GM12872 (cell line): ENCODE measurements at regions not wholly inside any gene's neighbourhood (a gene's known extent, or its start where the extent isn't known, plus 50 kb on each side); places are given as distances from the start of the nearest gene placed in this dataset.

Source experiments
- TF ChIP-seq, protein P1 (sequence below): IDR thresholded peaks from 3 replicates; pipeline ENCODE4 v1.5.1; 2011; ENCODE audit warnings: low read depth, mild to moderate bottlenecking, low read length, moderate library complexity; ENCODE audit not compliant: insufficient read depth

DNA sequence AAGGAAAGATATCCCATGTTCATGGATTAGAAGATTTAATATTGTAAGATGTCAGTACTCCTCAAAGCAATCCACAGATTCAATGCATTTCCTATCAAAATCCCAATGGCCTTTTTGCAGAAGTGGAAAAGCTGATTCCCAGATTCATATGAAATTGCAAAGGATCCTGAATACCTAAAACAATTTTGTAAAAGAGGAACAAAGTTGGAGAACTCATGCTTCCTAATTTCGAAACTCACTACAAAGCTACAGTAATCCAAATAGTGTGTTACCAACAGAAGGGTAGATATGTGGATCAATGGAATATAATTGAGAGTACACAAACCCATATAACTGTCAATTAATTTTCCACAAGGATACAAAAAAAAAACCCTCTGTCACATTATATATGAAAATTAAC lies 154.3 kb upstream of the ZNF618 start:
- TF ChIP-seq, protein P1, sequence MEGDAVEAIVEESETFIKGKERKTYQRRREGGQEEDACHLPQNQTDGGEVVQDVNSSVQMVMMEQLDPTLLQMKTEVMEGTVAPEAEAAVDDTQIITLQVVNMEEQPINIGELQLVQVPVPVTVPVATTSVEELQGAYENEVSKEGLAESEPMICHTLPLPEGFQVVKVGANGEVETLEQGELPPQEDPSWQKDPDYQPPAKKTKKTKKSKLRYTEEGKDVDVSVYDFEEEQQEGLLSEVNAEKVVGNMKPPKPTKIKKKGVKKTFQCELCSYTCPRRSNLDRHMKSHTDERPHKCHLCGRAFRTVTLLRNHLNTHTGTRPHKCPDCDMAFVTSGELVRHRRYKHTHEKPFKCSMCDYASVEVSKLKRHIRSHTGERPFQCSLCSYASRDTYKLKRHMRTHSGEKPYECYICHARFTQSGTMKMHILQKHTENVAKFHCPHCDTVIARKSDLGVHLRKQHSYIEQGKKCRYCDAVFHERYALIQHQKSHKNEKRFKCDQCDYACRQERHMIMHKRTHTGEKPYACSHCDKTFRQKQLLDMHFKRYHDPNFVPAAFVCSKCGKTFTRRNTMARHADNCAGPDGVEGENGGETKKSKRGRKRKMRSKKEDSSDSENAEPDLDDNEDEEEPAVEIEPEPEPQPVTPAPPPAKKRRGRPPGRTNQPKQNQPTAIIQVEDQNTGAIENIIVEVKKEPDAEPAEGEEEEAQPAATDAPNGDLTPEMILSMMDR = no peak

DNA sequence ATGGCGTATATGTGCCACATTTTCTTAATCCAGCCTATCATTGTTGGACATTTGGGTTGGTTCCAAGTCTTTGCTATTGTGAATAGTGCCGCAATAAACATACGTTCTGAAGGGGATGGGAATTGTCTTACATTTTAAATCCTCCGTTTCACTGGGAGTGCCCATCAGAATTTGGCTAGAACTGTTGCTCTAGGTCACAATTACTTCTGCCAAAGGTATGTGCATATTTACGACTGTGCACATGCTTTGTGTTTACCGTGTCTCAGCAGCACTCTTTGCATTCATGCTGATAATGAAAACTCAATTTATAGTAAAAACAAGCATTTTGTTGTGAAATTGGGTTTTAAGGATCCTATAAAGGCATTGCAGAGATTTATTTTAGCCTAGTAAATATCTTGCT lies 151.9 kb upstream of the ZNF618 start:
- TF ChIP-seq, protein P1 = no peak

DNA sequence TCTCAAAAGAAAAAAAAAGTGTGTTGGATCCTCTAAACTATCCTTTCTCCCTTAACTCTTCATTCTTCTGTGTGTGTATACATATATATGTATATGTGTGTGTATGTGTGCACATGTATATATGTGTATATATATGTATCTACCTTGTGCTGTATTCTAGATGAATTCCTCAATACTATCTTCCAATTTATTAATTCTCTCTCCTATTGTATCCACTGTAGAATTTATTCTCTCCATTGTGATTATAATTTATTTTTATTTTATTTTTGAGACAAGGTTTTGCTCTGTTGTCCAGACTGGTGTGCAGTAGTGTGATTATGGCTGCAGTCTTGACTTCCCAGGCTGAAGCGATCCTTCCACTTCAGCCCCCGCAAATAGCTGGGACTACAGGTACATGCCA lies 147.1 kb upstream of the ZNF618 start:
- TF ChIP-seq, protein P1 = no peak

DNA sequence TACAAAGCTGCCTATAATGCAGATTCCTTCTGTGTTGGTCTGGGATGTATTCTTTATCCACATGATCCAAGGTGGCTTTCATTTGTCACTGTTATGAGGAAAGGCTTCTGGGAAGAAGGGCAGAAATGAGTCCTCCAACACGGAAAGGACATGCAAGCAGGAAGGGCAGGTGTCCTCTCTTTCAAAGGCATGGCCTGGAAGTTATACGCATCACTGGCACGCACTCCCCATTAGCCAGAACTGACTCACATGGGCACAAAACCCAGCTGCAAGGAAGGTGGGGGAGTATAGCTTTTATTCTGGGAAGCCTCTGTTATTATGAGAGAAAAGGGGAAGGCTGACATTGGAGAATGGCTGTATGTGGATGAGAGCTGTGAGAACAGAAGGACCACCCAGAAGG lies 141.3 kb upstream of the ZNF618 start:
- TF ChIP-seq, protein P1 = no peak

DNA sequence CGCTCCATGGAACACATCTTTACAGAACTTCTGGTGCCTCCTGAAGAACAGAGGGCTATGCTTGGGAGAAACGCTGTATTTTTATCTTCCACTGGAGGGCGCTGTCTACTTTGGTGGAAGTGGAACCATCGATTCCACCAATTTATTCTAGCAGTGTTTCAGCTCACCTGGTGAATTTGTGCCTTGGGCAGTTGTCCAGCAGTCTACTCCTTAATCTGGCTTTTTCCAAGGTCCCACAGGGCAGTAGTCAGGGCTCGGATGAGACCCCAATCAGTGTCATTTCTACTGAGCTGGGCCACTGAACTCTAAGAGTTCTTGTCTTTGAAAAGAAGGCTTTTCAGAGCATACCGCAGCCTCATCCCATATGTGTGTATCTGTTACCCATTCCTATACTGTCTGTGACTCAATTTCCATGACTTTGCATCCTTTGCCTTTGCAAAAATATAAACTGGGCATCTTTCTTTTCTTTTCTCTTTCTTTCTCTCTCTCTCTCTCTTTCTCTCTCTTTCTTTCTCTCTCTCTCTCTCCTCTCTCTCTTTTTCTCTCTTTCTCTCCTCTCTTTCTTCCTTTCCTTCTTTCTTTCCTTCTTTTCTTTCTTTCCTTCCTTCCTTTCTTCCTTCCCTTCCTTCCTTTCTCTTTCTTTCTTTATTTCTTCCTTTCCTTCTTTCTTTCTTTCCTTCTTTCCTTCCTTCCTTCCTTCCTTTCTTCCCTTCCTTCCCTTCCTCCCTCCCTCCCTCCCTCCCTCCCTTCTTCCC lies 138.4 kb upstream of the ZNF618 start:
- TF ChIP-seq, protein P1 = peak; percentile 75

DNA sequence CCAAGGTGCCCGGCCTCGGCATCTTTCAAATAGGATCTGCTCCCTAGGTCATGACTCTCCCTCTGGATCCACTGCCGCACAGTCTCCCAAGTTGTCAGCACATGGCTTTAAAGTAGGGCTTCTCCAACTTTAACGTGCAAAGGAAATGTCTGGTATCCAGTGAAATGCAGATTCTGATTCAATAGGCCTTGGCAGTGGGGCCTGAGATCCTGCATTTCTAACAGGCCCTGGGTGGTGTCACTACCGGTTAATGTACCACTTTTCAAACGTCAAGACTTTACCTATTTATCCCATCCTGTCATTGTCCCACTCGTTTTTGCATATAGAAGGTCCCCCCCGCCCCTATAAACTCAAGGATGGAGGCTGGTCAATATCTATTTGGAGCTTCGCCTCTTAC lies 137.6 kb upstream of the ZNF618 start:
- TF ChIP-seq, protein P1 = no peak

DNA sequence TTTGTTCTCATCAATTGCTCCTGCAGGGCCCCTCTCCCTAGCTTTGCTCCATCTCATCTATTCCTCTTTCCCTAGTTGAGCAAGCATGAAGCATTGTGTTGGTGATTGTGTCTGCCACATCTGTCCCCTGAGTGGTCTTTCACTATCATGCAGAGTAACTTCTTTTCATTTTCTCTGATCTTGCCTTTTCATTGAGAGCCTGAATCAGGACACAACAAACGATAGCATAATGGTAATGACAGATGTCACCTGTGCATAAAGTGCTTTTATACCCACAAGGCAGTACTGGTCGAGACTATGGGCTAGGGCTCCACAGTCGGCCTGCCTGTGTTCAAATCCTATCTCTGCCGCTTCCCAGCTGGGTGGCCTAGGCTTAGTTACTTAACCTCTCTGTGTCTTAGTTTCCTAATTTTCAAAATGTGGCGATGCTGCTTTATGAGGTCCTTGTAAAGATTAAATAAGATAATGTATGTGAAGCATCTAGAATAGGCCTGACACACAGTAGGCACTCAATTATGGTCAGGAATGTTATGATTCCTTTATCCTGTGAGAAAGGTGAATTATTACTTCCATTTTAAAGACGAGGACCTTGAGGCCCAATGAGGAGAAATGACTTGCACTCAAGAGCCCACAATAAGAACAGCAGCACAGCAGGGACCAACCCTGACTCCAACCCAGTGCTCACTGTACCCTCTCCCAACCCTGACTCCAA lies 137.1 kb upstream of the ZNF618 start:
- TF ChIP-seq, protein P1 = no peak
